GM23338 (cell line): ENCODE measurements at regions not wholly inside any gene's neighbourhood (a gene's known extent, or its start where the extent isn't known, plus 50 kb on each side); places are given as distances from the start of the nearest gene placed in this dataset.

Experiments
- ATAC-seq: fragments of 200-7000 bp; cut with Tn5 transposase; 3 replicates; pipeline ENCODE4 v1.9.1; 2020
- DNase-seq: peaks from one replicate; pipeline ENCODE4 v3.0.0-alpha.2; 2015; ENCODE audit warnings: low spot score
- H2AFZ ChIP-seq: fragments of 200-600 bp; sonication (generic); 2 replicates; pipeline ENCODE4 v1.8.0; 2016; ENCODE audit warnings: antibody characterized with exemption, mild to moderate bottlenecking, moderate library complexity
- H3F3A ChIP-seq: fragments of 200-600 bp; sonication (generic); replicated peaks from 2 replicates; pipeline ENCODE4 v1.8.0; 2017; ENCODE audit warnings: antibody characterized with exemption, mixed run types, low read depth
- H3K27ac ChIP-seq: fragments of 200-600 bp; sonication (generic); 2 replicates; pipeline ENCODE4 v1.6.1; 2016; ENCODE audit warnings: low read depth
- H3K27me3 ChIP-seq: fragments of 200-600 bp; sonication (generic); 2 replicates; pipeline ENCODE4 v1.8.0; 2016; ENCODE audit warnings: mild to moderate bottlenecking, mixed run types, moderate library complexity; ENCODE audit not compliant: insufficient read depth
- H3K36me3 ChIP-seq: fragments of 200-600 bp; sonication (generic); 2 replicates; pipeline ENCODE4 v1.8.0; 2016; ENCODE audit warnings: mild to moderate bottlenecking; ENCODE audit not compliant: insufficient read depth
- H3K4me1 ChIP-seq: fragments of 200-600 bp; sonication (generic); 2 replicates; pipeline ENCODE4 v1.8.0; 2016; ENCODE audit warnings: mild to moderate bottlenecking, moderate library complexity; ENCODE audit not compliant: insufficient read depth
- H3K4me2 ChIP-seq: fragments of 200-600 bp; sonication (generic); 2 replicates; pipeline ENCODE4 v1.7.1; 2017; ENCODE audit warnings: mixed run types
- H3K4me3 ChIP-seq: fragments of 200-600 bp; sonication (generic); 2 replicates; pipeline ENCODE4 v1.6.1; 2016; ENCODE audit warnings: mixed run types
- H3K79me2 ChIP-seq: fragments of 200-600 bp; sonication (generic); replicated peaks from 2 replicates; pipeline ENCODE4 v1.8.0; 2017; ENCODE audit warnings: mild to moderate bottlenecking; ENCODE audit not compliant: insufficient read depth
- H3K9me2 ChIP-seq: fragments of 200-600 bp; sonication (generic); 2 replicates; pipeline ENCODE4 v1.8.0; 2017; ENCODE audit not compliant: insufficient read depth
- H4K20me1 ChIP-seq: fragments of 200-600 bp; sonication (generic); replicated peaks from 2 replicates; pipeline ENCODE4 v1.8.0; 2017; ENCODE audit warnings: mild to moderate bottlenecking; ENCODE audit not compliant: insufficient read depth
- H3K27ac Mint-ChIP-seq: 2 replicates; pipeline ENCODE4 v1.8.0; 2020; ENCODE audit warnings: inconsistent platforms, mild to moderate bottlenecking, moderate library complexity, mixed read lengths
- H3K27me3 Mint-ChIP-seq: 3 replicates; pipeline ENCODE4 v1.8.0; 2022; ENCODE audit warnings: low read depth, mild to moderate bottlenecking, moderate library complexity, mixed read lengths, inconsistent platforms; ENCODE audit not compliant: insufficient read depth, poor library complexity
- H3K36me3 Mint-ChIP-seq: 3 replicates; pipeline ENCODE4 v1.8.0; 2021; ENCODE audit warnings: low read depth, mild to moderate bottlenecking, inconsistent platforms, moderate library complexity, mixed read lengths
- H3K4me1 Mint-ChIP-seq: 3 replicates; pipeline ENCODE4 v1.8.0; 2020; ENCODE audit warnings: mild to moderate bottlenecking, inconsistent platforms, mixed read lengths
- H3K4me3 Mint-ChIP-seq: 3 replicates; pipeline ENCODE4 v1.8.0; 2021; ENCODE audit warnings: moderate library complexity, mild to moderate bottlenecking, inconsistent platforms, mixed read lengths
- H3K9me3 Mint-ChIP-seq: 3 replicates; pipeline ENCODE4 v1.8.0; 2020; ENCODE audit warnings: moderate library complexity, mild to moderate bottlenecking, inconsistent platforms, mixed read lengths
- CTCF ChIP-seq, 2 experiments: fragments of 200-600 bp in 1 of 2; sonication (generic) in 1 of 2; conservative IDR thresholded peaks; 2 replicates each; pipeline versions ENCODE4 v1.5.1 to v1.6.1; 2016 to 2017; ENCODE audit warnings: antibody characterized with exemption in 2 of 2, low read depth in 2 of 2, mild to moderate bottlenecking in 2 of 2, moderate library complexity in 1 of 2
- ETS1 ChIP-seq: IDR thresholded peaks from 2 replicates; pipeline ENCODE4 v1.6.1; 2016; ENCODE audit warnings: antibody characterized with exemption
- EZH2 ChIP-seq: fragments of 200-600 bp; sonication (generic); IDR thresholded peaks from one replicate; pipeline ENCODE4 v1.8.0; 2017; ENCODE audit warnings: antibody characterized with exemption, mild to moderate bottlenecking, low read depth; ENCODE audit not compliant: unreplicated experiment
- EZH2phosphoT487 ChIP-seq: fragments of 200-600 bp; sonication (generic); IDR thresholded peaks from one replicate; pipeline ENCODE4 v1.8.1; 2018; ENCODE audit warnings: antibody characterized with exemption; ENCODE audit not compliant: unreplicated experiment
- JUNB ChIP-seq: IDR thresholded peaks from one replicate; pipeline ENCODE4 v1.6.1; 2016; ENCODE audit warnings: antibody characterized with exemption; ENCODE audit not compliant: unreplicated experiment
- POLR2AphosphoS5 ChIP-seq: IDR thresholded peaks from 2 replicates; pipeline ENCODE4 v1.6.1; 2016; ENCODE audit warnings: antibody characterized with exemption, low read depth
- REST ChIP-seq: IDR thresholded peaks from one replicate; pipeline ENCODE4 v1.6.1; 2018; ENCODE audit warnings: antibody characterized with exemption; ENCODE audit not compliant: unreplicated experiment
- ZNF331 ChIP-seq: fragments of 250-450 bp; sonication (Bioruptor Pico); IDR thresholded peaks from 2 replicates; pipeline ENCODE4 v1.5.0; 2020; ENCODE audit warnings: low read depth, mild to moderate bottlenecking, moderate library complexity
- ZNF462 ChIP-seq: fragments of 250-450 bp; sonication (Bioruptor Pico); IDR thresholded peaks from 2 replicates; pipeline ENCODE4 v1.5.0; 2020; ENCODE audit warnings: mild to moderate bottlenecking, moderate library complexity

GRCh38 chr9:22228542-22228941, 218.1 kb upstream of the DMRTA1 start:
- no peak overlapping the region for H3K4me2 ChIP-seq
- H3K27ac ChIP-seq: no peak overlapping the region
- no peaks in the 10 kb centered on the region for H3F3A ChIP-seq
- no peak overlapping the region for H2AFZ ChIP-seq
- TF ChIP-seq REST (no peak), EZH2 (no peak), EZH2phosphoT487 (no peak), CTCF (conservative IDR thresholded peaks at IDR 0.05; ENCODE audit: low read depth in 2 of 2) (peak in 1 of 2 experiments; percentile 50; a peak in 3 of 4 replicates), ETS1 (no peak)
- DNase-seq: no peak
- Mint-ChIP-seq H3K27me3 (no peaks in the 10 kb centered on the region), H3K36me3 (peaks cover 33% of the 10 kb centered on the region; the same call in 2 of the 3 replicates), H3K27ac (no peak overlapping the region), H3K4me3 (no peak overlapping the region), H3K4me1 (no peaks in the 10 kb centered on the region; the same call in 2 of the 3 replicates), H3K9me3 (peaks cover 74% of the 10 kb centered on the region)
- H3K27me3 ChIP-seq: no peaks in the 10 kb centered on the region
- no peaks in the 10 kb centered on the region for H4K20me1 ChIP-seq
- H3K9me2 ChIP-seq: 0 out of 2 replicates have a peak, but pooled peaks cover 8% of the 10 kb centered on the region
- H3K4me3 ChIP-seq: no peak overlapping the region
- no peaks in the 10 kb centered on the region for H3K4me1 ChIP-seq
- no peak for ATAC-seq
- H3K36me3 ChIP-seq: peaks cover 17% of the 10 kb centered on the region
- no peaks in the 10 kb centered on the region for H3K79me2 ChIP-seq

GRCh38 chr9:22229069-22229468, 217.6 kb upstream of the DMRTA1 start:
- Histone ChIP-seq H3K4me3 (no peak overlapping the region), H3K79me2 (no peaks in the 10 kb centered on the region), H3K4me2 (no peak overlapping the region), H3F3A (no peaks in the 10 kb centered on the region), H3K9me2 (0 out of 2 replicates have a peak, but pooled peaks cover 8% of the 10 kb centered on the region), H3K4me1 (no peaks in the 10 kb centered on the region), H2AFZ (no peak overlapping the region), H3K36me3 (peaks cover 17% of the 10 kb centered on the region), H4K20me1 (no peaks in the 10 kb centered on the region), H3K27me3 (no peaks in the 10 kb centered on the region), H3K27ac (no peak overlapping the region)
- DNase-seq: peak; percentile 45
- Mint-ChIP-seq H3K9me3 (peaks cover 69% of the 10 kb centered on the region), H3K27ac (no peak overlapping the region), H3K36me3 (peaks cover 32% of the 10 kb centered on the region; the same call in 2 of the 3 replicates), H3K27me3 (no peaks in the 10 kb centered on the region), H3K4me3 (no peak overlapping the region), H3K4me1 (no peaks in the 10 kb centered on the region; the same call in 2 of the 3 replicates)
- ATAC-seq: no peak
- no peak for TF ChIP-seq ZNF462 (CRISPR knock-in tag)
- TF ChIP-seq EZH2phosphoT487: no peak
- TF ChIP-seq JUNB: no peak
- no peak for TF ChIP-seq EZH2
- TF ChIP-seq ZNF331 (CRISPR knock-in tag): no peak
- no peak for TF ChIP-seq POLR2AphosphoS5
